HG02852 (cell line): ENCODE measurements at regions not wholly inside any gene's neighbourhood (a gene's known extent, or its start where the extent isn't known, plus 50 kb on each side); places are given as distances from the start of the nearest gene placed in this dataset.

Experiments used
- ATAC-seq: cut with Tn5 transposase; IDR thresholded peaks from one replicate; pipeline ENCODE4 v1.9.1; 2021; ENCODE audit warnings: mild to moderate bottlenecking, moderate library complexity; ENCODE audit not compliant: unreplicated experiment

GRCh38 chr18:22542406-22542835, 124.7 kb upstream of the CTAGE1 start:
- ATAC-seq: no peak

GRCh38 chr18:22543769-22544168, 126.1 kb upstream of the CTAGE1 start:
- no peak for ATAC-seq

DNA sequence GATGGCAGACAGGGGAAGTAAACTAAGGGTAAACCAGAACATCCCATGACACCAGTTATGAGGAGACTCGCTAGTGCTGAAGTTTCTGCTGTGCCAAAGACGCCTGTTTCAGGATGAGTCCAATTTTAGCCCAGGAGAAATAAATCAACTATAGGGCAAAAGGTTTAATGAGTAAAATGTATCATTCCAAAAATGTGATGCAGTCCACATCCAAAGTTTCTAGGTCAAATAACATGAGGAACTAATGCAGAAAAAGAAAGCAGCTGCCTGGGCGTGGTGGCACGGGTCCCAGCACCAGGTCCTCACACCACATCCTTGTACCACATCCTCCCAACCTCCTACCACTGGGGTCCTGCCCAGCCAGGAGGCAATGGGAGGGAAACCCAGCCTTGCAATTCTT, 126.9 kb upstream of the CTAGE1 start:
- no peak for ATAC-seq

DNA sequence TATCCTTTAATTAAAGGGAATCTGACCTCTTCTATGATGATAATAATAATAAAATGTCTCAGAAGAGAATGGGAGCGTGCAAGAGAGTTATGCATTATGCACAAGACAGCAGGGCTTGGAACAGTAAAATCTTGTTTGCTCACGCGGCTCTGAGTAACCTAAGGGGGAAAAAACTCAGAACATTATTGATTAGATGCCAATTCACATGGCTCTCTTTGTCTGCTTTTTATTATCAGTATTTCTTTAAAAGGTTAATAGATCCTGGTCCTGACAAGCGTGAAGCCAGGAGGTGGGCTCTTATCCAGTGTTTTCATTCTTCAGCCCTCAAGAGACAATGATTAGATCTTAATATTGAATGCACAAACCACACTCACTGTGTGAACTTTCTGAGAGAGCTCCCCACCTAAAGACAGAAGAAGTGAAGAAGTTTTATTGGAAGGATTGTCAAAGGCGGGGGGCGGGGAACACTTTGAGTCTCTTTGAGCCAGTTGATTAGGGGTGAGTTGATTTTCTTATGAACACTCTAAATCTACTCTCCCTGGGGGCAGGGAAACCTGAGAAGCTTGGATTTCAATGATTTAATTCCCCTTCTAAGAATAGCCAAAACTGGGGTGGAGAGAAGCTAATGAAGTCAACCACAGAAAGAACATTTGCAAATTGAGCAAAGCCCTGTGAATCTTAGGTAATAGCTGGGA, 127.5 kb upstream of the CTAGE1 start:
- ATAC-seq: no peak

- no peak for ATAC-seq
Observed at GRCh38 chr18:22546905-22547570, 129.3 kb upstream of the CTAGE1 start.

DNA sequence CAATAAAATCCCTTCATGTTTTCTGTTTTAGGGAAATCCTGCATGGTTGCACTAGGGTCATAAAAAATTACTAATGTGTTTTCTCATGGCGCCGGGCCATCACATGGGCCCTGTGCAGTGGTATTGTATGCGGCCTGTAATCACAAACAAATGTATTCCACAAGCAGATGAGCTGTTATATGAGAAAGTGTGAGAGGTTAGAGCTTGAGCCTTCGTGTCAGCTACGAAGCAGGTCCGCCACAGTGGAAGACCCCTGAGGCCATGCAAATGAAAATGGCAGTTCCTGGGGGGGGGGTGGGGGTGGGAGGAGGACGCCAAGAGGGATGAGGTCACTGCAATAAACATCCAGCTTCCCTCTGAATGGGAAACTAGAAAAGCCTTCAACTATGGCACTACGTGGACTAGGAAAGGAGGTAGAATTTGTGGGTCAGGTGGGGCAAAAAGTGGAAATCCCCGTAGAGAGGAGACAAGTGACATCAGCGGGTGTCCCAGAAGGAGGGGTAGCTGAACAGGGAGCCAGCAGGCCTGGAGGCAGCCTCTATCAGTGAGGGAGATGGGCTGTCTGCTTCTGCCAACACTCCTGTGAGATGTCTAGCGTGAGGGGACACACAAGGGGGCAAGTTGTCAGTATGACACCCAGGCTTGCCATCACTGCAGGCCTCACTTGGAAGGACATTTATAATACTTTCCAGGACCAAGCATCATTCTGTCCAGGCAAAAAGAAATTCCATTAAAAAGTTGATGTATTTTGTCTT, 130.3 kb upstream of the CTAGE1 start:
- no peak for ATAC-seq

DNA sequence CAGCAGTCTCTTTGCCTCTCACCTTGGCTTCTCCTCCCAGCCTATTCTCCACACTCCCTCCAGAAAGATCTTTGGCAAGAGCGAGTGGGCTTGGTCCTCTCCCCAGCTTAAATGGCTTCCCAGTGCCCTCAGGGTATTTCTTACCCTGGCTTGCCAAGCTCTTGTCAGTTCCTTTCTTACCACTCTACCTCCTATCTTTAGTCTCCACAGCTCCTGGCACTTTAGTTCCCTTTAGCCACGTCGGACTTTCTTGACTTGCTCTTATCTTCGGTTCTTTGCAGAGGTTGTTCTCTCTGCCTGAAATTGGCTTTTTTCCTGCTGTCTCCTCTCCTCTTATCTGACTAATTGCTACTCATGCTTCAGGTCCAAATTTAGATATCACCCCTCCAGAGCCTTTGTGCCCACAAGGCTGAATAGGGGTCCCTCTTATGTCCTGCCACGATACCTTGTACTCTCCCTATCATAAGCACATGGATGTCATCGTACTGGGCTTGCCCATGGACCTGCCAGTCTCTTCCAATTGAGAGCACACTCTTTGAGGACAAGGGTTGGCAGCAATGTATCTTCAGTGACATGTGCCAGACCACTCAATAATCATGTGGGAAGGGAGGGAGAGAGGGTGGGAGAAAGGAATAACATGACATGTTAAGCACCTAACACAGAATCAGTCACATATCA, 131.7 kb upstream of the CTAGE1 start:
- ATAC-seq: no peak

- ATAC-seq: no peak
Observed at GRCh38 chr18:22550366-22550765, 132.7 kb upstream of the CTAGE1 start.

DNA sequence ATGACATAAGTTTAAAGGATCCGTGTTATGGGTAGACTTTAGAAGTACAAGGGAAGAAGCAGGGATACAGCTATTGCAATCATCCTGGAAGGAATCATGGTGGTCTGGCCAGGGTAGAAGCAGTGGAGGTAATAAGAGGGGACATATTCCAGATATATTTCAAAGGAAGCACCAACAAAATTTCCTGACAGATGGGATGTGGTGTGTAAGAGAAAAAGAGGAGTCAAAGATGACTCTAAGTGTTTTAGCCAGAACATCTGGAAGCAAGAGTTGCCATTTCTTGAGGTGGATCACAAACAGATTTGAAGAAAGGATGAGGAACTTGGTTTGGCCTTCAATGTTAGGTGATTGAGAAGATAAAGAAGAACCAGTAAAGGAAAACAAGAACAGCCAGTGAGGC, 133.1 kb upstream of the CTAGE1 start:
- no peak for ATAC-seq

- ATAC-seq: no peak
Observed at GRCh38 chr18:22551536-22552151, 133.9 kb upstream of the CTAGE1 start.

DNA sequence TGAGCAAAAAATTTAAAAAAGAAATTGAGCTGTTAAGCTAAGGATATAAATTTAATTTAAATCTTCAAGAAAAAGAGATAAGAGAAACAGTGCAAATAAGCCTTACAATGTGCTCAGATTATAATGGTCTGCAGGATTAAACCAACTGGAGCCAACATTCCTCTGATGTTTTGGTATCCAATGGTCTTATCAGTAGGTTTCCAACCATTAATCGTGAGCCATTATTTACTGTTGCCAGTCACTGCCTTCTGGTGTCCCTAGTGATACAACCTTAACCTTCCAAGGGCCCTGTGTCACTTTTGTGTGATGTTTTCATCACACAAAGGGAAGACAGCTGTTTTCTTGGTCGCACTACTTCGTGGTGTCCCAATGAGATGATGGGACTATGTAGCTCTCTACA, 134.5 kb upstream of the CTAGE1 start:
- no peak for ATAC-seq

GRCh38 chr18:22552899-22553460, 135.3 kb upstream of the CTAGE1 start:
- no peak for ATAC-seq

- ATAC-seq: no peak
Observed at GRCh38 chr18:22556222-22557167, 138.8 kb upstream of the CTAGE1 start.

DNA sequence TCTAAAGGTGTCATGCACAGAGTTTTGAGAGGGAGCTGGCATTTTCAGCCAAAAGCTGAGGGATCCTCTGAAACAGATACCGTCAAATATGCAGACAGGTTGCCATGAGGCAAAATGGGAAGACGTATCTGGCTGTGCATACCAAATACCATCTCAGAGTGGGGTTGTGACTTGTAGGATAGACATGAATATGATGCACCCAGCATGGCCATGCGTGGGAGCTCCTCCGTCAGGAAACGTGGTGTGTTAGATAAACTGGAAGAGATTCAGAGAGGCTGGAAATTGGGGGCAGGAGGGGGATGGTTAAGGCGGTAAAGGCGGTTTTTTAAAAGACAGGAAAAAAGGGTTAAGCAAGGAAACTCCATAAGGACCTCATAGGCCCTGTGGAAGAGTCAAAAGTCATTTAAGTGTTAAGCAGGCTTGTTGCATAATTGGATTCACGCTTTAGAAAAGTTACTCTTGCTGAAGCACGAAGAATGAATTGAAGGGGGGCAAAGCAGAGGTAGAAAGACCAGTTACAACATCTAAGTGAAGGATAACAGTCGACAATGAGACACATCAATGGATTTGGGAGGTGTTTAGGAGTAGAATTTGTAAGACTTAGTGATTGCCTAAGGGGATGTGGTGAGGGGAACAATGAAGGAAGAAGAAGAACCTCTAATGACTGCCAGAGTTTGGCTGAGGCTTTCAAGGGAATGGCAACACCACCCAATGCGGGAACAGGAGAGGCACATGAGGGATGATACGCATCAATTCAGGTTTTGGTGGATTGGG, 139.6 kb upstream of the CTAGE1 start:
- no peak for ATAC-seq

GRCh38 chr18:22558945-22559385, 141.2 kb upstream of the CTAGE1 start:
- no peak for ATAC-seq

- no peak for ATAC-seq
Observed at GRCh38 chr18:22559414-22560274, 141.9 kb upstream of the CTAGE1 start.

DNA sequence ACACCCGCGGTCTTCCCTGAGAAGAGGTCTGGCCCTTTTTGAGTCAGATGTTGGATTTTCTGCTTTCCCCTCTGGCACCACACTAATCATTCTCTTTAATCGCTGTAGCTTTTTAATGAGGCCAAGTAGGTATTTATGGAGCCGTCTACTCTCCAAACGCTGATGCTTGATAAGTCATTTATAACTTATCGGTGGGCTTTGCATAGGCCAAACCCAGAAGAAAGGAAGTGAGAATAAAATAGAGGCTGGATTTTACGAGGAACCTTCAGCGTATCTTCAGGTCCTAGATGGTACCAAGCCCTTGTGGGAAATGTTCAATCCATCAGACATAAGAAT, 142.5 kb upstream of the CTAGE1 start:
- no peak for ATAC-seq

DNA sequence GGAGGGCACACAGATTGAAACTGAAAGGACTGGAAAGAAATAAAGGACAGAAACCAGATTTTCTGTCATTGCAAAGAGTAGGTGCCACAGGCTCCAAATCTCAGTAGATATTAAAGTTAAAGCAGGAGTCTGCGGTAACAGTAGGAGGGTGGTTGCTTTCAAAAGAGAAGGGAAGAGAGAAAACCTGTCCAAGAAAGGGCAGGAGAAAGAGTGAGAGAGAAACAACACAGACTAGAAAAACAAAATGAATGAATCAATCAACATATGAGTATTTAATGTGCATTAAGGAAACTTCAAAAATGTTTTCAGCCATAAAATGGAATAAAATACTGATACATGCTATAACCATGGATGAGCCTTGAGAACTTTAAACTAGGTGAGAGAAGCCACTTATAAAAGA, 143.1 kb upstream of the CTAGE1 start:
- no peak for ATAC-seq
